IgD-negative memory B cell (primary cell): ENCODE measurements at regions not wholly inside any gene's neighbourhood (a gene's known extent, or its start where the extent isn't known, plus 50 kb on each side); places are given as distances from the start of the nearest gene placed in this dataset.
"Not testable (repeated sequence)": the region's sequence is repeated elsewhere in the genome, so short reads cannot be mapped to it uniquely, and the experiment has no call there.

Source experiments
- H3K27ac Mint-ChIP-seq, 3 donors: one replicate each; pipeline ENCODE4 v1.8.0; 2020 to 2022; ENCODE audit warnings: mild to moderate bottlenecking in 3 of 3, mixed read lengths in 3 of 3, moderate library complexity in 1 of 3
- H3K27me3 Mint-ChIP-seq: one replicate; pipeline ENCODE4 v1.8.0; 2021; ENCODE audit warnings: mixed read lengths
- H3K36me3 Mint-ChIP-seq: one replicate; pipeline ENCODE4 v1.8.0; 2020; ENCODE audit warnings: mild to moderate bottlenecking, mixed read lengths
- H3K4me1 Mint-ChIP-seq, 3 donors: one replicate each; pipeline ENCODE4 v1.8.0; 2020 to 2022; ENCODE audit warnings: mixed read lengths in 3 of 3, mild to moderate bottlenecking in 1 of 3
- H3K4me3 Mint-ChIP-seq, 4 donors: one replicate each; pipeline ENCODE4 v1.8.0; 2020 to 2022; ENCODE audit warnings: mild to moderate bottlenecking in 4 of 4, mixed read lengths in 4 of 4, moderate library complexity in 3 of 4
- H3K9me3 Mint-ChIP-seq, 3 donors: one replicate each; pipeline ENCODE4 v1.8.0; 2020 to 2021; ENCODE audit warnings: mixed read lengths in 3 of 3, mild to moderate bottlenecking in 1 of 3

GRCh38 chr4:56164907-56165306 lies 216.2 kb downstream of the CEP135 start:
- Mint-ChIP-seq H3K27ac (no peak overlapping the region), H3K36me3 (peaks cover 5% of the 10 kb centered on the region), H3K4me1 (peaks cover 0 to under 1% (median 0%) of the 10 kb centered on the region in 3 donors), H3K27me3 (peaks cover 3% of the 10 kb centered on the region), H3K9me3 (peaks cover 5 to 6% (median 6%) of the 10 kb centered on the region in 3 donors), H3K4me3 (no peak overlapping the region)

GRCh38 chr4:56160636-56161035 lies 211.9 kb downstream of the CEP135 start:
- Mint-ChIP-seq H3K27me3 (peaks cover 3% of the 10 kb centered on the region), H3K4me1 (no peaks in the 10 kb centered on the region), H3K27ac (no peak overlapping the region), H3K4me3 (no peak overlapping the region), H3K36me3 (peaks cover 3% of the 10 kb centered on the region), H3K9me3 (peaks cover 0 to 2% (median 0%) of the 10 kb centered on the region in 3 donors)

- Mint-ChIP-seq H3K9me3 (no peaks in the 10 kb centered on the region), H3K36me3 (peaks cover 3% of the 10 kb centered on the region), H3K27me3 (peaks cover 3% of the 10 kb centered on the region), H3K4me1 (no peaks in the 10 kb centered on the region), H3K4me3 (no peak overlapping the region), H3K27ac (no peak overlapping the region)
Observed at GRCh38 chr4:56158483-56158882, 209.7 kb downstream of the CEP135 start.

GRCh38 chr4:56156141-56156540 lies 207.4 kb downstream of the CEP135 start:
- H3K36me3 Mint-ChIP-seq: peaks cover 3% of the 10 kb centered on the region
- H3K4me1 Mint-ChIP-seq: no peaks in the 10 kb centered on the region
- H3K4me3 Mint-ChIP-seq: no peak overlapping the region

GRCh38 chr4:56155432-56155831 lies 206.7 kb downstream of the CEP135 start:
- Mint-ChIP-seq H3K36me3 (peaks cover 3% of the 10 kb centered on the region), H3K9me3 (no peaks in the 10 kb centered on the region), H3K4me1 (no peaks in the 10 kb centered on the region), H3K27ac (no peak overlapping the region), H3K4me3 (no peak overlapping the region), H3K27me3 (no peaks in the 10 kb centered on the region)

More at GRCh38 chr4:56156141-56156540, 207.4 kb downstream of the CEP135 start:
- Mint-ChIP-seq H3K27me3 (no peaks in the 10 kb centered on the region), H3K9me3 (no peaks in the 10 kb centered on the region), H3K27ac (no peak overlapping the region)

- no peak overlapping the region for H3K4me3 Mint-ChIP-seq
- no peak overlapping the region for H3K27ac Mint-ChIP-seq
- H3K27me3 Mint-ChIP-seq: no peaks in the 10 kb centered on the region
- no peaks in the 10 kb centered on the region for H3K36me3 Mint-ChIP-seq
- peaks cover 0 to 2% (median 0%) of the 10 kb centered on the region in 3 donors for H3K9me3 Mint-ChIP-seq
- H3K4me1 Mint-ChIP-seq: no peaks in the 10 kb centered on the region
Observed at GRCh38 chr4:56149591-56149990, 200.8 kb downstream of the CEP135 start.

- no peak overlapping the region for H3K4me3 Mint-ChIP-seq
- H3K4me1 Mint-ChIP-seq: no peaks in the 10 kb centered on the region
Observed at GRCh38 chr4:56148428-56148827, 199.7 kb downstream of the CEP135 start.

GRCh38 chr4:56147371-56147770 lies 198.6 kb downstream of the CEP135 start:
- Mint-ChIP-seq H3K27ac (no peak overlapping the region), H3K9me3 (peaks cover 0 to 2% (median 0%) of the 10 kb centered on the region in 3 donors), H3K36me3 (no peaks in the 10 kb centered on the region), H3K4me1 (no peaks in the 10 kb centered on the region), H3K4me3 (no peak overlapping the region), H3K27me3 (no peaks in the 10 kb centered on the region)

More at GRCh38 chr4:56148428-56148827, 199.7 kb downstream of the CEP135 start:
- Mint-ChIP-seq H3K9me3 (peaks cover 0 to 2% (median 0%) of the 10 kb centered on the region in 3 donors), H3K36me3 (no peaks in the 10 kb centered on the region), H3K27ac (no peak overlapping the region), H3K27me3 (no peaks in the 10 kb centered on the region)

- Mint-ChIP-seq H3K4me3 (no peak overlapping the region), H3K4me1 (no peaks in the 10 kb centered on the region), H3K27ac (no peak overlapping the region), H3K27me3 (no peaks in the 10 kb centered on the region), H3K9me3 (peaks cover 0 to 2% (median 0%) of the 10 kb centered on the region in 3 donors), H3K36me3 (no peaks in the 10 kb centered on the region)
Observed at GRCh38 chr4:56146956-56147355, 198.2 kb downstream of the CEP135 start.

GRCh38 chr4:56142088-56142487 lies 193.3 kb downstream of the CEP135 start:
- Mint-ChIP-seq H3K27me3 (no peaks in the 10 kb centered on the region), H3K36me3 (no peaks in the 10 kb centered on the region), H3K9me3 (no peaks in the 10 kb centered on the region), H3K4me3 (no peak overlapping the region), H3K4me1 (peaks cover 0 to 2% (median 0%) of the 10 kb centered on the region in 3 donors), H3K27ac (peak overlapping the region in 1 of 3 donors; percentile 77)

- H3K4me3 Mint-ChIP-seq: no peak overlapping the region
- H3K4me1 Mint-ChIP-seq: peaks cover 0 to 2% (median 0%) of the 10 kb centered on the region in 3 donors
- H3K27me3 Mint-ChIP-seq: no peaks in the 10 kb centered on the region
- H3K9me3 Mint-ChIP-seq: no peaks in the 10 kb centered on the region
- no peak overlapping the region for H3K27ac Mint-ChIP-seq
- H3K36me3 Mint-ChIP-seq: no peaks in the 10 kb centered on the region
Observed at GRCh38 chr4:56139241-56139827, 190.6 kb downstream of the CEP135 start.

GRCh38 chr4:56134834-56135233 lies 186.1 kb downstream of the CEP135 start:
- not testable (repeated sequence) for H3K27me3 Mint-ChIP-seq, H3K36me3 Mint-ChIP-seq, H3K9me3 Mint-ChIP-seq, H3K4me1 Mint-ChIP-seq, H3K4me3 Mint-ChIP-seq
- H3K27ac Mint-ChIP-seq: peak overlapping the region in 1 of 3 donors; percentile 3

- no peak overlapping the region for H3K4me3 Mint-ChIP-seq
- H3K4me1 Mint-ChIP-seq: peaks cover 3 to 6% (median 4%) of the 10 kb centered on the region in 3 donors
- no peaks in the 10 kb centered on the region for H3K9me3 Mint-ChIP-seq
- H3K36me3 Mint-ChIP-seq: no peaks in the 10 kb centered on the region
- no peaks in the 10 kb centered on the region for H3K27me3 Mint-ChIP-seq
- no peak overlapping the region for H3K27ac Mint-ChIP-seq
Observed at GRCh38 chr4:56134266-56134665, 185.5 kb downstream of the CEP135 start.

GRCh38 chr4:56132835-56133234 lies 184.1 kb downstream of the CEP135 start:
- no peaks in the 10 kb centered on the region for H3K9me3 Mint-ChIP-seq
- no peaks in the 10 kb centered on the region for H3K36me3 Mint-ChIP-seq
- H3K4me3 Mint-ChIP-seq: no peak overlapping the region
- no peaks in the 10 kb centered on the region for H3K27me3 Mint-ChIP-seq
- H3K27ac Mint-ChIP-seq: no peak overlapping the region
- peaks cover 3 to 6% (median 4%) of the 10 kb centered on the region in 3 donors for H3K4me1 Mint-ChIP-seq

GRCh38 chr4:56132188-56132587 lies 183.4 kb downstream of the CEP135 start:
- not testable (repeated sequence) for H3K27me3 Mint-ChIP-seq, H3K4me3 Mint-ChIP-seq, H3K27ac Mint-ChIP-seq, H3K9me3 Mint-ChIP-seq, H3K36me3 Mint-ChIP-seq, H3K4me1 Mint-ChIP-seq

- Mint-ChIP-seq H3K4me1 (peaks cover 3 to 6% (median 4%) of the 10 kb centered on the region in 3 donors), H3K27me3 (no peaks in the 10 kb centered on the region), H3K9me3 (no peaks in the 10 kb centered on the region), H3K27ac (no peak overlapping the region), H3K4me3 (no peak overlapping the region), H3K36me3 (no peaks in the 10 kb centered on the region)
Observed at GRCh38 chr4:56130606-56131155, 181.9 kb downstream of the CEP135 start.
